GM12878 (cell line): ENCODE measurements at regions not wholly inside any gene's neighbourhood (a gene's known extent, or its start where the extent isn't known, plus 50 kb on each side); places are given as distances from the start of the nearest gene placed in this dataset.

ENCODE experiments used
- CEBPB ChIP-seq, 2 experiments: fragments of 150-350 bp in 1 of 2; IDR thresholded peaks; 2 replicates each; pipeline ENCODE4 v1.6.1; 2012 to 2014; ENCODE audit warnings: low read depth in 2 of 2, low read length in 2 of 2, borderline replicate concordance in 1 of 2, inconsistent platforms in 1 of 2
- CEBPZ ChIP-seq: fragments of 150-350 bp; IDR thresholded peaks from 2 replicates; pipeline ENCODE4 v1.6.1; 2016; ENCODE audit warnings: low read depth, low read length
- MYC ChIP-seq: IDR thresholded peaks from 2 replicates; pipeline ENCODE4 v1.6.1; 2011; ENCODE audit warnings: mild to moderate bottlenecking, low read length, moderate library complexity, inconsistent platforms; ENCODE audit not compliant: insufficient read depth, insufficient replicate concordance, insufficient read length, severe bottlenecking
- POLR2AphosphoS2 ChIP-seq: IDR thresholded peaks from 2 replicates; pipeline ENCODE4 v1.6.1; 2011; ENCODE audit warnings: low read depth, mild to moderate bottlenecking, low read length, improper control_type of control experiment, moderate library complexity
- POLR2AphosphoS5 ChIP-seq: IDR thresholded peaks from 2 replicates; pipeline ENCODE4 v1.6.1; 2011; ENCODE audit warnings: mild to moderate bottlenecking, low read length, inconsistent platforms
- RFX5 ChIP-seq: IDR thresholded peaks from 2 replicates; pipeline ENCODE4 v1.6.1; 2011; ENCODE audit warnings: low read depth, low read length, improper control_type of control experiment
- TF ChIP-seq, protein P1 (sequence below), 3 experiments: IDR thresholded peaks in 2 of 3; conservative IDR thresholded peaks in 1 of 3; 2 replicates each; pipeline ENCODE4 v1.5.1; 2011; ENCODE audit warnings: low read depth in 3 of 3, low read length in 3 of 3, mild to moderate bottlenecking in 3 of 3, control low read depth in 2 of 3, moderate library complexity in 2 of 3, inconsistent platforms in 1 of 3, mixed read lengths in 1 of 3; ENCODE audit not compliant: control insufficient read depth in 2 of 3, insufficient read depth in 1 of 3; ENCODE audit errors: extremely low read depth in 1 of 3

- no peak for TF ChIP-seq CEBPB (IDR thresholded peaks at IDR 0.05; ENCODE audit: borderline replicate concordance in 1 of 2, low read depth in 2 of 2, low read length in 2 of 2)
- no peak for TF ChIP-seq RFX5
- TF ChIP-seq, protein P1, sequence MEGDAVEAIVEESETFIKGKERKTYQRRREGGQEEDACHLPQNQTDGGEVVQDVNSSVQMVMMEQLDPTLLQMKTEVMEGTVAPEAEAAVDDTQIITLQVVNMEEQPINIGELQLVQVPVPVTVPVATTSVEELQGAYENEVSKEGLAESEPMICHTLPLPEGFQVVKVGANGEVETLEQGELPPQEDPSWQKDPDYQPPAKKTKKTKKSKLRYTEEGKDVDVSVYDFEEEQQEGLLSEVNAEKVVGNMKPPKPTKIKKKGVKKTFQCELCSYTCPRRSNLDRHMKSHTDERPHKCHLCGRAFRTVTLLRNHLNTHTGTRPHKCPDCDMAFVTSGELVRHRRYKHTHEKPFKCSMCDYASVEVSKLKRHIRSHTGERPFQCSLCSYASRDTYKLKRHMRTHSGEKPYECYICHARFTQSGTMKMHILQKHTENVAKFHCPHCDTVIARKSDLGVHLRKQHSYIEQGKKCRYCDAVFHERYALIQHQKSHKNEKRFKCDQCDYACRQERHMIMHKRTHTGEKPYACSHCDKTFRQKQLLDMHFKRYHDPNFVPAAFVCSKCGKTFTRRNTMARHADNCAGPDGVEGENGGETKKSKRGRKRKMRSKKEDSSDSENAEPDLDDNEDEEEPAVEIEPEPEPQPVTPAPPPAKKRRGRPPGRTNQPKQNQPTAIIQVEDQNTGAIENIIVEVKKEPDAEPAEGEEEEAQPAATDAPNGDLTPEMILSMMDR (IDR thresholded peaks at IDR 0.05 in 2 of 3, conservative IDR thresholded peaks at IDR 0.05 in 1 of 3; ENCODE audit: control insufficient read depth in 2 of 3, extremely low read depth in 1 of 3, insufficient read depth in 1 of 3, low read depth in 3 of 3, low read length in 3 of 3), result no peak
- no peak for TF ChIP-seq MYC
- no peak for TF ChIP-seq POLR2AphosphoS5
- no peak for TF ChIP-seq CEBPZ
- TF ChIP-seq POLR2AphosphoS2, result no peak
These were observed 72.3 kb upstream of the CCDC68 start for GRCh38 chr18:55031576-55031975.
